C4-2B (cell line): ENCODE measurements at regions not wholly inside any gene's neighbourhood (a gene's known extent, or its start where the extent isn't known, plus 50 kb on each side); places are given as distances from the start of the nearest gene placed in this dataset.

Experiments used
- CTCF ChIP-seq: fragments of 450-650 bp; conservative IDR thresholded peaks from 2 replicates; pipeline ENCODE4 v1.5.1; 2017; ENCODE audit warnings: mild to moderate bottlenecking
- ZFX ChIP-seq: fragments of 450-650 bp; IDR thresholded peaks from 2 replicates; pipeline ENCODE4 v1.6.1; 2017

- TF ChIP-seq CTCF (no peak), ZFX (no peak)
Observed at GRCh38 chr14:84436528-84436927, 1093.4 kb upstream of the FLRT2 start.
